ENCODE measurements at regions not wholly inside any gene's neighbourhood (a gene's known extent, or its start where the extent isn't known, plus 50 kb on each side); places are given as distances from the start of the nearest gene placed in this dataset.

- TF ChIP-seq MTERF4 (CRISPR knock-in tag; IDR thresholded peaks at IDR 0.05), result no peak
- TF ChIP-seq PCBP1 (IDR thresholded peaks at IDR 0.05; ENCODE audit: borderline replicate concordance, low read depth, low read length), result no peak
- TF ChIP-seq ZNF138 (CRISPR knock-in tag; IDR thresholded peaks at IDR 0.05; ENCODE audit: low read depth), result no peak
- no peak for TF ChIP-seq CENPX (CRISPR knock-in tag; IDR thresholded peaks at IDR 0.05)
- peak; percentile 46; the same call in 1 of the 2 replicates for TF ChIP-seq PAXIP1 (CRISPR knock-in tag; conservative IDR thresholded peaks at IDR 0.05)
- no peak for TF ChIP-seq NR1H2 (CRISPR knock-in tag; IDR thresholded peaks at IDR 0.05; ENCODE audit: borderline replicate concordance, low read depth)
- TF ChIP-seq ARID5B (CRISPR knock-in tag; IDR thresholded peaks at IDR 0.05), result peak; percentile 70
- TF ChIP-seq ZNF232 (CRISPR knock-in tag; IDR thresholded peaks at IDR 0.05; ENCODE audit: borderline replicate concordance), result no peak
- 0 out of 2 replicates have a peak, but pooled peaks have one; percentile 20 for TF ChIP-seq ZBTB3 (CRISPR knock-in tag; IDR thresholded peaks at IDR 0.05; ENCODE audit: borderline replicate concordance, low read depth)
- no peak for TF ChIP-seq ZNF609 (CRISPR knock-in tag; IDR thresholded peaks at IDR 0.05; ENCODE audit: borderline replicate concordance)
- no peak for TF ChIP-seq CAMTA2 (CRISPR knock-in tag; IDR thresholded peaks at IDR 0.05; ENCODE audit: borderline replicate concordance)
- TF ChIP-seq EP300 (IDR thresholded peaks at IDR 0.05; ENCODE audit: low read depth in 2 of 2, low read length in 2 of 2), result peak in 1 of 2 experiments; percentile 84; a peak in 3 of 4 replicates
- TF ChIP-seq EP300 (CRISPR knock-in tag; IDR thresholded peaks at IDR 0.05; ENCODE audit: borderline replicate concordance), result peak; percentile 68; the same call in 1 of the 2 replicates
- peak; percentile 96 for TF ChIP-seq FOSL2 (CRISPR knock-in tag; IDR thresholded peaks at IDR 0.05)
- no peak for TF ChIP-seq TAF15 (IDR thresholded peaks at IDR 0.05; ENCODE audit: low read depth, low read length, poor library complexity, severe bottlenecking)
Measured at GRCh38 chr14:65238456-65238855, 136.1 kb upstream of the MAX start (continued).
